Endothelial cell of umbilical vein (primary cell): ENCODE measurements at regions not wholly inside any gene's neighbourhood (a gene's known extent, or its start where the extent isn't known, plus 50 kb on each side); places are given as distances from the start of the nearest gene placed in this dataset.

ENCODE experiments used
- BruUV-seq: library from RNA; stranded (reverse); fragments of 400-500 nt; replicated peaks from 2 replicates; lab custom pipeline; 2021; lab: Mats Ljungman, UMichigan
- CTCF ChIA-PET: fragments of 300-600, 350-600 bp; sonication (Branson Sonifier 250); formaldehyde crosslinking; loops from one replicate; lab custom pipeline; 2021; ENCODE audit warnings: antibody characterized with exemption, inconsistent platforms; lab: Charles Lee
- POLR2A ChIA-PET: fragments of 300-600, 350-600 bp; sonication (Branson Sonifier 250); formaldehyde crosslinking; loops from one replicate; lab custom pipeline; 2021; ENCODE audit warnings: antibody characterized with exemption, inconsistent platforms; lab: Charles Lee
- DNase-seq: peaks from one replicate; pipeline ENCODE4 v3.0.0-alpha.2; 2011; ENCODE audit warnings: low read depth, low spot score
- FAIRE-seq: peaks from 2 replicates; lab custom pipeline; 2011; peaks lifted over from hg19 to GRCh38; lab: Jason Lieb, UNC
- H2AFZ ChIP-seq: 2 replicates; pipeline ENCODE4 v1.6.0; 2012; ENCODE audit warnings: low read depth, low read length, control low read depth, inconsistent platforms
- H3K27ac ChIP-seq: 2 replicates; pipeline ENCODE4 v1.5.1; 2011; ENCODE audit warnings: low read depth, mild to moderate bottlenecking, control low read depth, low read length, moderate library complexity; ENCODE audit not compliant: insufficient read depth
- H3K27me3 ChIP-seq, 2 experiments: 2 replicates each; pipeline versions ENCODE4 v1.6.0 to v1.6.1; 2011; ENCODE audit warnings: low read length in 2 of 2, mixed read lengths in 1 of 2; ENCODE audit not compliant: control insufficient read depth in 2 of 2, insufficient read depth in 2 of 2
- H3K36me3 ChIP-seq, 2 experiments: 2 replicates in 1 of 2; 3 replicates in 1 of 2; pipeline ENCODE4 v1.5.1; 2011; ENCODE audit warnings: low read length in 2 of 2, mild to moderate bottlenecking in 1 of 2, moderate library complexity in 1 of 2; ENCODE audit not compliant: control insufficient read depth in 2 of 2, insufficient read depth in 2 of 2; ENCODE audit errors: extremely low read depth in 1 of 2
- H3K4me1 ChIP-seq: 3 replicates; pipeline ENCODE4 v1.5.1; 2011; ENCODE audit warnings: mild to moderate bottlenecking, low read length; ENCODE audit not compliant: control insufficient read depth, insufficient read depth; ENCODE audit errors: extremely low read depth
- H3K4me2 ChIP-seq: 2 replicates; pipeline ENCODE4 v1.6.1; 2011; ENCODE audit warnings: low read length, control low read depth, mixed read lengths; ENCODE audit not compliant: insufficient read depth
- H3K4me3 ChIP-seq, 3 experiments: fragments of 200-600 bp in 1 of 3; sonication (generic), shearing (Covaris generic) in 1 of 3; replicated peaks in 1 of 3; 2 replicates each; pipeline ENCODE4 v1.5.1; 2011 to 2016; ENCODE audit warnings: control low read depth in 3 of 3, low read length in 3 of 3, mild to moderate bottlenecking in 2 of 3, inconsistent platforms in 1 of 3, low read depth in 1 of 3, moderate library complexity in 1 of 3; ENCODE audit not compliant: insufficient read depth in 1 of 3
- H3K79me2 ChIP-seq: 2 replicates; pipeline ENCODE4 v1.6.0; 2012; ENCODE audit warnings: low read length, inconsistent platforms; ENCODE audit not compliant: control insufficient read depth, insufficient read depth
- H3K9ac ChIP-seq: replicated peaks from 2 replicates; pipeline ENCODE3; 2011; ENCODE audit warnings: low read length, control low read depth; ENCODE audit not compliant: insufficient read depth; ENCODE audit errors: extremely low read depth
- H3K9me1 ChIP-seq: replicated peaks from 3 replicates; pipeline ENCODE4 v1.6.0; 2011; ENCODE audit warnings: mild to moderate bottlenecking, low read length; ENCODE audit not compliant: control insufficient read depth, insufficient read depth; ENCODE audit errors: extremely low read depth
- H3K9me3 ChIP-seq: replicated peaks from 2 replicates; pipeline ENCODE4 v1.5.1; 2012; ENCODE audit warnings: low read length, inconsistent platforms; ENCODE audit not compliant: control insufficient read depth, insufficient read depth
- H4K20me1 ChIP-seq: replicated peaks from 2 replicates; pipeline ENCODE3; 2011; ENCODE audit warnings: mild to moderate bottlenecking, low read length; ENCODE audit not compliant: control insufficient read depth, insufficient read depth; ENCODE audit errors: extremely low read depth
- EZH2 ChIP-seq: IDR thresholded peaks from 2 replicates; pipeline ENCODE4 v1.6.1; 2012; ENCODE audit warnings: borderline replicate concordance, low read depth, mild to moderate bottlenecking, moderate library complexity, low read length, inconsistent platforms; ENCODE audit not compliant: severe bottlenecking
- FOS ChIP-seq: IDR thresholded peaks from 2 replicates; pipeline ENCODE4 v1.6.1; 2011; ENCODE audit warnings: mild to moderate bottlenecking, low read length, moderate library complexity, borderline replicate concordance; ENCODE audit not compliant: insufficient read depth
- JUN ChIP-seq: IDR thresholded peaks from 2 replicates; pipeline ENCODE4 v1.6.1; 2011; ENCODE audit warnings: borderline replicate concordance, low read depth; ENCODE audit not compliant: insufficient read length, insufficient read depth
- MYC ChIP-seq: IDR thresholded peaks from one replicate; pipeline ENCODE4 v1.6.1; 2011; ENCODE audit warnings: mild to moderate bottlenecking, low read depth, low read length
- POLR2AphosphoS5 ChIP-seq: IDR thresholded peaks from 2 replicates; pipeline ENCODE4 v1.6.1; 2012; ENCODE audit warnings: low read depth, mild to moderate bottlenecking, control low read depth, low read length, moderate library complexity; ENCODE audit not compliant: insufficient read depth
- dilution Hi-C: fragments of 300-500 bp; cut with MboI; formaldehyde crosslinking; loops from one replicate; pipeline ENCODE4 v1.15.0; 2019; ENCODE audit warnings: low sequenced_read_pairs; ENCODE audit not compliant: extremely low pct_ligation_motif_present
- intact Hi-C: fragments of 100-400 bp; cut with micrococcal nuclease; formaldehyde crosslinking; loops from one replicate; pipeline ENCODE4 v1.10.0; 2022
- TF ChIP-seq, protein P1 (sequence below), 2 donors: IDR thresholded peaks; 1 replicate in 1 of 2; 2 replicates in 1 of 2; pipeline ENCODE4 v1.5.1; 2011; ENCODE audit warnings: low read length in 2 of 2, mild to moderate bottlenecking in 2 of 2, moderate library complexity in 2 of 2, control low read depth in 1 of 2, inconsistent platforms in 1 of 2, low read depth in 1 of 2; ENCODE audit not compliant: insufficient read depth in 1 of 2; ENCODE audit errors: extremely low read depth in 1 of 2
- TF ChIP-seq, protein P2 (sequence below): IDR thresholded peaks from 2 replicates; pipeline ENCODE4 v1.6.1; 2011; ENCODE audit not compliant: insufficient read depth, insufficient read length

DNA sequence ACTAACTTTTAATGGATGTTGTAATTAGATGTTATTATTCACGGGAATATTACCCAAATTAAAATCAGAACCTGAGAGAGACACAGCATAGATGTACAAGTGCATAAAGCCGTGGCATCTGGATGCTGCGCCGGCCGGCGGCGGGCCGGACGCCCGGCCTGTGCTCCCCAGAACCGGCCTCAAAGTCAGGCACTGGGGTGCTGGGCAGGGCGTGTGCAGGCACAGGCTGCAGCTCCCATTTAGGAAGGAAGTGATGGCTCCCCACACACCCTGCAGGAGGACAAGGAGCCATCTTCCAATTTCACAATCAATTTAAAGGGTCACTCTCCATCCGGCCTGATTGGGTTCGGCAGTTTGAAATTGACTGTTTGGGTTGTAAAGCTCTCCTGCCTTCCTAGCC lies 367.7 kb upstream of the SALL3 start:
- dilution Hi-C loops: no loop called here

DNA sequence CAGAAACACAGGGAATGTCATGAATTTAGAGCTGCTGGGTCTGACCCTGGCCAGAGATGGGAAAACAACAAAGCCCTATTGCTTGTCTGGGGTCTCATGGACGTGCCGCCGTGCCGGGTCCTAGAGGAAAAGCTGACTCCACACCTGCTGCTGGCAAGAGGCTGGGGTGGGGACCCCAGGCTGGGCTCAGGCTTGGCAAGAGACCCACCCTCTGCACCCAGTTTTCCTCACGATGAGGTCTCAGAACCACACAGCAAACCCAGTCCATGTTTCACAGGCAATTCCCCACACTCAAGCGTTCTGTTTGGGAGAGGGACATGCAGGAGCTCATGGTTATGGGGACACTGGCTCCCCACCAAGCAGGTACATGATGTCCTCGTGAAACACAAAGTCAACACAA lies 367.3 kb upstream of the SALL3 start:
- H4K20me1 ChIP-seq: no peaks in the 10 kb centered on the region
- TF ChIP-seq, protein P1, sequence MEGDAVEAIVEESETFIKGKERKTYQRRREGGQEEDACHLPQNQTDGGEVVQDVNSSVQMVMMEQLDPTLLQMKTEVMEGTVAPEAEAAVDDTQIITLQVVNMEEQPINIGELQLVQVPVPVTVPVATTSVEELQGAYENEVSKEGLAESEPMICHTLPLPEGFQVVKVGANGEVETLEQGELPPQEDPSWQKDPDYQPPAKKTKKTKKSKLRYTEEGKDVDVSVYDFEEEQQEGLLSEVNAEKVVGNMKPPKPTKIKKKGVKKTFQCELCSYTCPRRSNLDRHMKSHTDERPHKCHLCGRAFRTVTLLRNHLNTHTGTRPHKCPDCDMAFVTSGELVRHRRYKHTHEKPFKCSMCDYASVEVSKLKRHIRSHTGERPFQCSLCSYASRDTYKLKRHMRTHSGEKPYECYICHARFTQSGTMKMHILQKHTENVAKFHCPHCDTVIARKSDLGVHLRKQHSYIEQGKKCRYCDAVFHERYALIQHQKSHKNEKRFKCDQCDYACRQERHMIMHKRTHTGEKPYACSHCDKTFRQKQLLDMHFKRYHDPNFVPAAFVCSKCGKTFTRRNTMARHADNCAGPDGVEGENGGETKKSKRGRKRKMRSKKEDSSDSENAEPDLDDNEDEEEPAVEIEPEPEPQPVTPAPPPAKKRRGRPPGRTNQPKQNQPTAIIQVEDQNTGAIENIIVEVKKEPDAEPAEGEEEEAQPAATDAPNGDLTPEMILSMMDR (IDR thresholded peaks at IDR 0.05; ENCODE audit: extremely low read depth in 1 of 2, insufficient read depth in 1 of 2, low read depth in 1 of 2, low read length in 2 of 2): no peak
- TF ChIP-seq FOS (no peak), MYC (no peak), POLR2AphosphoS5 (no peak), JUN (no peak)
- H3K9ac ChIP-seq: no peak overlapping the region
- H3K36me3 ChIP-seq: no peaks in the 10 kb centered on the region
- intact Hi-C loops (no loop called here), dilution Hi-C loops (no loop called here)
- H3K4me2 ChIP-seq: no peak overlapping the region
- H3K4me1 ChIP-seq: no peaks in the 10 kb centered on the region
- H3K27me3 ChIP-seq: no peaks in the 10 kb centered on the region
- no peaks in the 10 kb centered on the region for H3K9me1 ChIP-seq
- no peak overlapping the region for H3K4me3 ChIP-seq
- FAIRE-seq (no peak), DNase-seq (no peak)
- no peaks in the 10 kb centered on the region for H3K79me2 ChIP-seq
- CTCF ChIA-PET: no interaction called here
- H3K9me3 ChIP-seq: peaks cover 6% of the 10 kb centered on the region
- no peak overlapping the region for H3K27ac ChIP-seq
- BruUV-seq: no TSS peak
- no peak overlapping the region for H2AFZ ChIP-seq
- POLR2A ChIA-PET: no interaction called here

More for the DNA sequence above, 367.7 kb upstream of the SALL3 start:
- no TSS peak for BruUV-seq
- TF ChIP-seq EZH2 (no peak), FOS (no peak), MYC (no peak)
- TF ChIP-seq, protein P2, sequence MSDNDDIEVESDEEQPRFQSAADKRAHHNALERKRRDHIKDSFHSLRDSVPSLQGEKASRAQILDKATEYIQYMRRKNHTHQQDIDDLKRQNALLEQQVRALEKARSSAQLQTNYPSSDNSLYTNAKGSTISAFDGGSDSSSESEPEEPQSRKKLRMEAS: no peak
- TF ChIP-seq, protein P1 (IDR thresholded peaks at IDR 0.05; ENCODE audit: extremely low read depth in 1 of 2, insufficient read depth in 1 of 2, low read depth in 1 of 2, low read length in 2 of 2): no peak
- Histone ChIP-seq H3K9me3 (peaks cover 6% of the 10 kb centered on the region), H3K36me3 (no peaks in the 10 kb centered on the region), H2AFZ (no peak overlapping the region), H3K27ac (no peak overlapping the region), H3K9ac (no peak overlapping the region), H3K4me2 (no peak overlapping the region), H3K9me1 (no peaks in the 10 kb centered on the region), H3K4me1 (no peaks in the 10 kb centered on the region), H3K27me3 (no peaks in the 10 kb centered on the region), H3K79me2 (no peaks in the 10 kb centered on the region), H3K4me3 (no peak overlapping the region), H4K20me1 (no peaks in the 10 kb centered on the region)
- POLR2A ChIA-PET: no interaction called here
- CTCF ChIA-PET: no interaction called here
- intact Hi-C loops: no loop called here
- DNase-seq (no peak), FAIRE-seq (no peak)
